HT-29 (cell line): ENCODE measurements at regions not wholly inside any gene's neighbourhood (a gene's known extent, or its start where the extent isn't known, plus 50 kb on each side); places are given as distances from the start of the nearest gene placed in this dataset.

Experiments used
- DNase-seq: peaks from one replicate; pipeline ENCODE4 v3.0.0-alpha.2; 2015; ENCODE audit warnings: low spot score

DNA sequence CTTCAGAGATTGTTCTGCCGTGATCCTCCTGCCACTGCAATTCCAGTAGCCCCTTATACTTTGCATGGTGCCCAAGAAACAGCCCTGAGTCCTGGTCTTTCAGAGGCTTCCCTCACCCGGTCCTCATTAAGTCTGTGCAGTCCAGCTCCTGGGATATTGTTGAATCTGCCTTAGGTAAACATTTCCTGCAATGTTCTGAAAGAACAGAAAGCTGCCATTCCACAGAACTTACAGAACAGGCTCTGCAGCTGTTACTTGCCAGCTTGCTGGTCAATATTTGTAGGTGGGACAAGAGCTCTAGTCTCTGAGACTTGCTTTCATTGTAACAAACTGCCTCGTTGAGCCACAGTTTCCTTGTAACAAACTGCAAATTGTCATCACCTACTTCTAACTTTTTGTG is 115.0 kb upstream of the KIF5B start:
- peak; percentile 93 for DNase-seq

DNA sequence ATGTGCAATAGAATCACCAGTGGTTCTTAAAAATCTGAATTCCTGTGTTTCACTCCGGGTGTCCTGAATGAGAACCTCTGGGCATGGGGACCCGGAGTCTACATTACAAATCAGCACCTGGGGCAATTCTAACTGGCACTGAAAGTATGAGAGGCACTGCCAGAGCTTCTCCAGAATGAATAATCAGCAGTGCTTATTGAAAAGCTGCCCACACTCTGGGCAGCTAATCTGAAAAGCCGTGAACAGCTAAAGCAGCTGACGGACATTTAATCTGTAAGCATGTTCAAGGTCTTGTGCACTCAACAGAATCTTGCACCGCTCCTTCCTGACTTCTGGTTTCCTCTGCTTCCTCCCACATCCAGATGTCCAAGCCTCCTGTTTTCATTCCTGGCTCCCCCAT is 113.3 kb upstream of the KIF5B start:
- DNase-seq, result no peak

DNA sequence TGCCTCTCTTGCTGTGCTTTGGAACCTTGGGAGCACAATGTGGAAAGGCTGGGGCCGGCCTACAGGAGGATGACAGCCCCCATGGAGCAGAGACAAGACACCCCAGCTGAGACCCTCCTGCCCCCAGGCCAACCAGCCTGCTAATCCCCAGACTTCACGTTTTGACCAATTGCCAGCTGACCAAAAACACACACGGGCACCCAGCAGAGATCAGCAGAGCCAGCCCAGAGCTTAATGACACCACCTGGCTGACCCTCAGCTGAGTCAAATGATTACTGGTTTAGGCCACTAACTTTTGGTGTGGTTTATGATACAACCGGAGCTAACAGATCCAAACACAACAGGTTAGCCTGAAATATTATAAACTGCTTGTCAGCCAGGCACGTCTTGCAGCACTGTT is 111.2 kb upstream of the KIF5B start:
- no peak for DNase-seq

DNA sequence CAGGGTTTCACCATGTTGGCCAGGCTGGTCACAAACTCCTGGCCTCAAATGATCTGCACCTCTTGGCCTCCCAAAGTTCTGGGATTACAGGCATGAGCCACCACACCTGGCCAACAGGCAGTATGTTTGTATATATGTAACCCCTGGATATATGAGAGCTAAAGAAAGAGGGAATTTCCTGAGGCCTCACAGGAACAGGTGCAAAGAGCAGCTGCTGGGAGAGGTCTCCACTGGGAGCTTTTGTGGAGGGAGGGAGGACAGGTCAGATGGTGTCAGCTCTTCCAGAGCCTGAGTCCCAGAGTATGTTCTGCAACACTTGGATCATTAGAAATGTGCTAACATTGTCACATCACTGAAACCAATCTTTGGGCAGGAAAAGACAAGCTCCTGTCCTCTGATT is 110.1 kb upstream of the KIF5B start:
- DNase-seq, result no peak

DNA sequence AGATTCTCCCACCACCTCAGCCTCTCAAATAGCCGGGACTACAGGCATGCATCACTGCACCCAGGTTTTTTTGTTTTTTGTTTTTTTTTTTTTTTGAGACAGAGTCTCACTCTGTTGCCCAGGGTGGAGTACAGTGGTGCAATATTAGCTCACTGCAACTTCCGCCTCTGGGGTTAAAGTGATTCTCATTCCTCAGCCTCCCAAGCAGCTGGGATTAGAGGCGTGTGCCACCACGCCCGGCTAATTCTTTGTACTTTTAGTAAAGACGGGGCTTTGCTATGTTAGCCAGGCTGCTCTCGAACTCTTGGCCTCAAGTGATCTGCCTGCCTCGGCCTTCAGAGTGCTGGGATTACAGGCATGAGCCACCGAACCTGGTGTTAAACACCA is 107.5 kb upstream of the KIF5B start:
- DNase-seq, result no peak

DNA sequence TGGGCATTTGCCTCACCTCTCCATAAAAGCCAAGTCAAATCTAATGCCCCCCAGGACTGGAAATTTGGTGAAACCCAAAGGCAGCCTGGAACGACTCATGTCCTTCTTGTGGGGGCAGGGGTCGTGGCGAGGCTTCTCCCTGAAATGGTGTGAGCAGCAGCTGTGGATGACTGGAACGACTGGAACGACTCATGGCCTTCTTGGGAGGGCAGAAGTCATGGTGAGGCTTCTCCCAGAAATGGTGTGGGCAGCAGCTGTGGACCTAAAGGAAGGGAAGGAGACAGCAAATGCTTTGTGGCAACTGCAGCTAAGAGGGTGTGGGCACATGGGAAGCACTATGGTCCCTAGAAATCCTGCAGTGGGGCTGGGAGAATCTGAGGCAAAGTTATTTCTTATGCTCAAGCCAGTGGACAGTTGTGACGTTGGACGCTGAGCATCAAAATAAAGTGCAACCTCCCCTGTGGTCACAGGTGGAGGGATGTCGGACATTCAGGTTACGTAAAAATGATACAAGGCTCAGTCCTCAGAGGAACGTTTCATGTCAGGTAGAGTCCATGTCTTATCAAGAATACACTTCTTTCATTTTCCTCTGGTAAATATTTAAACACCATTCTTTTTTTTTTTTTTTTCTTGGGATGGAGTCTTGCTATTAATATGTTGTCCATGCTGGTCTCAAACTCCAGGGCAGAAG is 107.0 kb upstream of the KIF5B start:
- DNase-seq, result no peak

DNA sequence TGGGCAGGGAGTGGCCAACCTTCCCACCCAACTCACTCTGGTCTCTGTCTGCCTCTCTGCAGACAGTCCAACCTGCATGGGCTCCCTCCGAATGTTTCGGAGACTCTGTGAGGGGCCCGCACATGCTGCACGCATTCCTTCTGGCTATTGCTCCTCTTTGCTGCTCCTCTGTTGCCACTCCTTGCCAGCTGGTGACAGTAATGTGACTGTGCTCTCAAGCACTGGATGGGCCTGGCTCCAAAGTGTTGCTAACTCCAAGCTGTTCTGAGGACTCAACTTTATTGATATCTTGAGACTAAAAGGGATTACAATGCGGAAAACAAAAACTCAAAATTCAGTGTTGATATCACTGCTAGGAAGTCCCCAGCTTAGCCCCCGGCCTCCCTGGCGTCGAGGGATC is 105.4 kb upstream of the KIF5B start:
- no peak for DNase-seq

DNA sequence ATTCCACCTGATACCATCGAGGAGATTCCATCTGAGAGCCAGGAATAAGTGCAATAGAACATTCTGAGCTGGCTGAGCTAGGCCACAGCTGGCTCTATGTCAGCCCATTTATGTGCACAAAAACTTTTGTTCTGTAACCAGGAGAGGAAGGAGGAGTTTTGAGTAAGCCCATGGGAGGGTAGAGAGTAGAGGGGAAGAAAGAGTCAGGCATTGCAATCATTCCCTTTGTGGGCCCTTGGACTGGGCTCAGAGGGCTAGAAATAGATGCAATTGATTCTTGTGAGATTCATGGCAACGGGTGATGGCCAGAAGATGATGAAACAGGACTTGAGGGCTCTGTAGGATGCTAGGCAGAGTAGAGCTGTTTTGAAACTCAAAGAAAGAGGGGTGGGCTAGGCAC is 104.6 kb upstream of the KIF5B start:
- no peak for DNase-seq

DNA sequence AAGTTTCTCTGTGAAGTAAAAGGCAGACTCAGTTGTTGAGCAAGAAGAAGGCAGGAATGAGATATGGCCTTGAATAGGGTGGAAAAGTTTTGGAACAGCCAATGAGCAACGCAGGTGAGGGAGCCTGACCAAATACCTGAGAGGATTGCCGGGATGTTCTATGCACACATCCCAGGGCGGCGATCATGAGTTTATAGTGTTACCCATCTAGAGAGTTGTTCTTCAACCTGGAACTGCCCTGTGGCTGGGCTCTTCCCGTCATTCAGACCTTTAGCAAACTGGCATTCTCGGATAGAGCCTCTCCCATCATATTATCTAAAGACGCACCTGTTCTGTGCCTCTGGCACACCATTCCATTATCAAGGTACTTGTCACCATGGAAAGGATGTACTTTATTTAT is 103.0 kb upstream of the KIF5B start:
- DNase-seq, result no peak

DNA sequence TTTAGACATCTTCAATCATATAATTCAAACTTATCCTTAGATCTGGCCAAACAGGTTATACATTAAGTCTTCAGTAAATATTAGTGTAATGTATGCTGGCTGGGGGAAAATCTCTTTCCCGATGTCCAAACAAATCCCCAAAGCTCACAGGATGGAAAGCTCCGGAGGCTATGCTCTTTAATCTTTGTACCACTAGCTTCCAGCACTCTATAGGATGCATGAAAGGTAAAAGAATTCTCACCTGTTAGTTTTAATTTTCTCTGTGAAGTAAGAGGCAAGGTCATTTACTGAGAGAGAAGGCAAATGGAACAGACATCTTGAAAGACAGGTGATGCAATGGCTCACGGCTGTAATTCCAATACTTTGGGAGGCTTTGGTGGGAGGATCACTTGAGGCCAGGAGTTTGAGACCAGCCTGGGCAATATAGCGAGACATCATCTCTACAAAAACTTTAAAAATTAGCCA is 99.8 kb upstream of the KIF5B start:
- peak; percentile 27 for DNase-seq

DNA sequence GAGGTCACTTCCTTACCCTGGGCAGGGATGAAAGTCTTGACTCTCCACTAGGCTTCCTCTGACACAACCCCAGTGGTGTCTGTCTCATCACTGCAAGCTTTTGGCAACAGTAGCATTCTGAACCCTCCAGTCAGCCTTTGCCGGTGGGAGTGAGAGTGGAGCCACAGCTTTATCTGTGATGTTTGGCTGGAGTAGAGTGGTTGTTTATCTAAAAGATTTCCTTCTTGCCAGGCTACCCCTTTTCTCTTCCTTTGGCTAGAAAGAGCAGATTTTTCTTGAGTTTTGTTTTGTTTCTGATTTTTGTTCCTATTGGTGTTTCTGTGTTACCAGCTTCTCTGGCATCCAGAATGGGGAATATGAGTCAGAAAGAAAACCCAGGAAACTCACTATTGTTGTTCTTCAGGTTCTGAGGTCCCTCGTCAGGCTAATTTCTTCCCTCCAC is 98.9 kb upstream of the KIF5B start:
- DNase-seq, result no peak

DNA sequence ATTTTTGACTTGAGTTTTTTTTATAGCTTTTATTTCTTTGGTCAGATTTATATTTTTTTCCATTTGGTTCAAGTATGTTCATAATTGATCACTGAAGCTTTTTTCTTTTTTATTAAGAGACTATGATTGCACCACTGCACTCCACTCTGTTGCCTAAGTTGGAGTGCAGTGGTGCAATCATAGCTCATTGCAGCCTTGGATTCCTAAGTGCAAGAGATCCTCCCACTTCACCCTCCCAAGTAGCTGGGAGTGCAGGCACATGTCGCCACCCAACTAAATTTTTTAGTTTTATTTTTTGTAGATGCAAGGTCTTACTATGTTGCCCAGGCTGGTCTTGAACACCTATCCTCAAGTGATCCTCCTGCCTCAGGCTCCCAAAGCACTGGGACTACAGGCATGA is 97.7 kb upstream of the KIF5B start:
- no peak for DNase-seq

DNA sequence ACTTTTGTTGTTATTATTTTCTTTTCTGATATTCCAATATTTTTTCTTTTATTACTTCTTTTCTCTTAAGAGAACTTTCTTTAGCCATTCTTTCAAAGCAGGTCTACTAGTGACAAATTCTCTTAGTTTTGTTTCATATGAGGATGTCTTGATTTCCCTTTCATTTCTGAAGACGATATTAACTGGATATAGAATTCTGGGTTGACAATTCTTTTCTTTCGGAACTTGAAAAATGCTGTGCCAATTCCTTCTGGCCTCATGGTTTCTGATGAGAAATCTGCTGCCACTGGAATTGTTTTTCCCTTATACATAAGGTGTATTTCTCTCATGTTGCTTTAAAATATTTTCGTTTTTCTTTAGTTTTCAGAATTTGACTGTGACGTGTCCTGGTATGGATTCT is 97.0 kb upstream of the KIF5B start:
- no peak for DNase-seq

DNA sequence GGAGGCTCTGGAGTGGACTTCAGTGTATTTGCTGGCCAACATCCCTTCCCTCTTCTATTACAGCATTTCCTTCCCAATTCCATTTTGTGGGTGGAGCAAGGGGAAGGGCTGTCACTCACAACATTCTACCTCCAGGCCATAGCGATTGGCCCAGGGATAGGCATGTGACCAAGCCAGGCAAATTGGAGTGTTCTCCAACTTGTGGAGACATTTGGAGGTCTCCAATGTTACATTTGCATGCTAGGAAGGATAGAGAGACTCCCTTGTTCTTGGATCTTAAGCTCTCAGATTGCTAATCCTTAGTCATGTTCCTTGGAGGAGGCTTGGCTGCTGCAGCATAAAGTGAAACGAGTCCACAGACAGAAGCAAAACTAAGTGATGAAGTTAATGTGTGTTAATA is 95.6 kb upstream of the KIF5B start:
- no peak for DNase-seq

DNA sequence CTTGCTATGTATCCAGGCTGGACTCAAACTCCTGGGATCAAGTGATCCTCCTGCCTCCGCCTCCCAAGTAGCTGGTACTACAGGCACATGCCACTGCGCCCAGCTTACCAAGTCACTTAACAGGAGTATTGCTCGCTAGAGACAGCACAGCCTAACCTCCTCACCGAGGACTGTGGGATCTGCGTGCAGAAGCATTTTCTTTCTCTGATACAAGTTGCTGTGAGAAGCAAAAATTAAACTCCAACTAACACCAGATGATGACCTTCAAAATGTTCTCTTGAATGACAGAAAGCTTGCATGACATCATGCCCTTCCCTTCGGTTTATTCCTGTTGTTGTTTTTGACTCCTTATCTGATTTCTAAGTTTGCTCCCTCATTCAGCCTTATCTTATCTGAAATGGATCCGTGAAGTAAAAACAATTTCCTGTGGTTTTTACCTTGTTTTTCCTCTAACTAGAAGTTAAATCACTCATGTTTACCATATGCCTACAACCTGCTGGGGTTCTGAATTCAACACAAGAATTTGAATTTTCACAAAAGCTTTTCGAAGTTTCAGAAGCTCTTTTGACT is 94.4 kb upstream of the KIF5B start:
- no peak for DNase-seq

DNA sequence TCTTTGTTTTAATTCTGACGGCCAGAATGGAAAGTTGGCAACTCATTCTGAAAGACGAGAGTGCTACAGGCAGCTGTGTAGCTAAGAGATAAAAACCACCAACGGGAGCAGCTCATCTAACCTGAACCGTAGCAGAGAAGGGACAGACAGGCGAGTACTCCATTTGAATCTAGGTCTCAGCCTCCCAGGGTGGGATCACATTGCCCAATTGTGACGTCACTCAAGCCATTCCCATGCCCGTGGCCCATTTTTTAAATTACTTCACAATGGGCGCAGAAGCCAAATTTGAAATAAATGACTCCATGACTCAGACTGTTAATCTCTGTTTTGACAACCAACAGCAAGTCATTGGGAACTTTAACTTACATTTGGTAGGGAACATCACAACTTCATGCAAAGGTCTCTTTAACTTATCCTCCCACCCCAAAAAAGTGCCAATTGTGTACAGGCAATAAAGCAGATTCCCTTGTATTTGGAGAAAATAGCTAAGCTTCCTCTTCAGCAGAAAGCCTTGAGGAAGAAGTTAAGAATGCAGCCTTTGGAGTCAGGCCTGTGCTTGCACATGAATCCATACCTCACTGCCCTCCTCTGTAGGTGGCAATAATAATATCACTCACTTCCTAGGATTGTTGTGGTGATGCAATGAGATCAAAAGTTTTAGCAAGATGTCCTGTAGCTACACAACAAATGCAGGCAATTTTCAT is 93.2 kb upstream of the KIF5B start:
- DNase-seq, result no peak

DNA sequence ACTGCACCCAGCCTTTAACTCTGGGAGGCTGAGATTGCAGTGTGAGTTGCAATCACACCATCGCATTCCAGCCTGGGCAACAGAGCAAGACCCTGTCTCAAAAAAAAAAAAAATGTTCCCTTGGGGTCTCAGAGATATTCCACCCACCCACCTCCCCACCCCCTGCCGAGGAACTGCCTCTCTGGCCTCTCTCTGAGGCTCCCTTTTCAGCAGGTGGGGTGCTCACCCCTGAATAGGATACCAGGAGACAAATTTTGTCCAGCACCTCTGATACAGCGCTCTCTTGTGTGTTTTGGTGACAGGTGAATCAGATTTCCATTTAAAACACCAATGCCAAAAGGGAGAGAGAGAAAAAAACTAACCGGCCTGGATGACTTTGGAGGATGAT is 92.6 kb upstream of the KIF5B start:
- no peak for DNase-seq

DNA sequence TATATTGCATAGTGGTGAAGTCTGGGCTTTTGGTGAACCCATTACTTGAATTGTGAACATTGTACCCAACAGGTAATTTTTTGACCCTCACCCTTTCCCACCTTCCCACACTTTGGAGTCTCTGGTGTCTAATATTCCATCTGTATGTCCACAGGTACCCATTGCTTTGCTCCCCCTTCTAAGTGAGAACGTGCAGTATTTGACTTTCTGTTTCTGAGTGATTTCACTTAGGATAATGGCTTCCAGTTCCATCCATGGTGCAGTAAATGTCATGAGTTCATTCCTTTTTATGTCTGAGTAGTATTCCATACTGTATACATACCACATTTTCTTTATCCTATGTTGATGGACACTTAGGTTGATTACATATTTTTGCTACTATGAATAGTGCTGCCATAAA is 91.5 kb upstream of the KIF5B start:
- no peak for DNase-seq

DNA sequence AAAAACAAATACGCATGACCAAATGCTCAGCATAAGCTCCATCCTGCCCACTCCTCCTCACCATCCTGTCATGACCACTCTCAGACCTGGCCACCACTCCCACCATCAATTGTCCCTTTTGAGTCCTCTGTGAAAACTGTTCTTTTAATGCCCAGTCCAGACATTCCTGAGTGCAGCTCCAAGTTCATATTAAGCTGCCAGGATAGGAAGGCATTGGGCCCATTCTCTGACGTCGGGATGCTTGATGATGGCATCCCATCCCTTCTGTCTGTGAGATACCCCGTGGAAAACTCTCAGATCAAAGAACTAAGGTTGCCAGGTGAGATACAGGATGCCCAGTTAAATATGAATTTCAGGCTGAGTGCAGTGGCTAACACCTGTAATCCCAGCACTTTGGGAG is 89.9 kb upstream of the KIF5B start:
- DNase-seq, result no peak

DNA sequence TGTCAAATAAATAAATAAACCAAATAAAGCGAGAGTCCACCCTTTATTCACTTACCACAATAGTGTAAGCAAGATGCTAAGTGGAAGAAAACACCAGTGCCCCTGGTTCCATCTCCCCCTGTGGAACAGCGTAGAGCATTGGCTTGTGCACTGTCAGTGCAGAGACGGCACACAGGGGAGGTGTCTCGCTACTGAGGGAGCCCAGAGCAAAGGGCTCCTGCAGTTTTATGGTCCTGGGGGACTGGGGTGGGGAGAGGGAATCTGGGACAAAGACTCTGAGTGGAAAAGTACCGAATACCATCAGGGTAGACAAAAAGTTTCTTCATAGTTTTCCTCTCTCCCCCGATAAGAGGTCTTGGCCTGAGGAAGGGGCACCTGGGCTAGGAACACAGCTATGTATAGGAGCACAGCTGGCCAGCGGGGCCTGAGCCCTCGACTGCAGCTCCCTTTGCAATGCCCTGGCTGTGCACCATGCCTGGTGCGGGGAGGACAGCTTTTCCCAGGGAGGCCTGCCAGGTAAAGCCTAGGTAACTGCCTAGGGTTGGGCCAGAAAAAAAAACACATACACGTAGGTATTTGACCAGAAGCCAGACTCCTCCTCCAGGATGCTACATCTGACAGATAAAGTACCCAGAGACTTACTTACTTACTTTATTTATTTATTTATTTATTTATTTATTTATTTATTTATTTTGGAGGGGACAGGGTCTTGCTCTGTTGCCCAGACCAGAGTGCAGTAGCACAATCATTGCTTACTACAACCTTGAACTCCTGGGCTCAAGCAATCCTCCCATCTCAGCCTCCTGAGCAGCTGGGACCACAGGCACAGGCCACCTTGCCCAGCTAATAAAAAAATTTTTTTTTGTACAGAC is 88.8 kb upstream of the KIF5B start:
- no peak for DNase-seq

DNA sequence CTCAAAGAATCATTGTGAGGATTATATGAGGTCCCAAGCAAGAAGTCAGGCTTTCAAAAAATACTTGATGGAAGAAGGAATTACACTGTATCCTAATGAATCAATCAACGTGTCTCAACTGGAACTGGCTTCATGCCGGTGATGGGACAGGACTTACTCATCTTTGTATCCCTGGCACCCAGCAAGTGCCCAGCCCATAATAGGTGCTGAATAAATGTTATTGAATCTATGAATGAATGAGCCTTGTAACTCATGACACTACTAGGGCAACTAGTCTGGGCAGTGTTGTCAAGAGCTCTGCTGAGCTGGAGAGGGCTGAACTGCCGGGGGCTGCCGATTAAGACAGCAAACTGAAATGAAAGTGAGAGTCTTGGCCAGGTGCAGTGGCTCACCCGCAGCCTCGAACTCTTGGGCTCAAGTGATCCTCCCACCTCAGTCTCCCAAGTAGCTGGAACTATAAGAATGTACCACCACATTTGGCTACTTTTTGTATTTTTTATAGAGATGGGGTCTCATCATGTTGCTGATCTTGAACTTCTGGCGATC is 87.2 kb upstream of the KIF5B start:
- DNase-seq, result no peak

DNA sequence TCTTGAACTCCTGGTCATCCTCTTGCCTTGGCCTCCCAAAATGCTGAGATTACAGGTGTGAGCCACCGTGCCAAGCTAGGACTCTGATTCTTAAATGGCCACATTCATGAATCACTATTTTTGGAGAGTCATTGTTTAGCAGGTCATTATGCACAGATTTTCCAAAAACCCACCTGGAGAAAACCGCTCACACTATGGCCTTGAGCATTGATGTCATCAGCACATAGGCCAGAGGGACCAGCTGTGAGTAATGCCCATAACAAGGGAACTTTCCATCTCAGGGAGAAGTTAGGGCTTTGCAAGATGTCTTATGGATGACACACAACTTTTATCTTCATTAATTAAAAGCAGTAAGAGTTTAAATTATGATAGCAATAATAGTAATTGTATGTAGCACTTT is 86.4 kb upstream of the KIF5B start:
- DNase-seq, result no peak
